CD14-positive monocyte (primary cell): ENCODE measurements at regions not wholly inside any gene's neighbourhood (a gene's known extent, or its start where the extent isn't known, plus 50 kb on each side); places are given as distances from the start of the nearest gene placed in this dataset.

ENCODE experiments used
- DNase-seq, 3 donors: peaks; one replicate each; pipeline ENCODE4 v3.0.0-alpha.2; 2011 to 2022
- H2AFZ ChIP-seq: 2 replicates; pipeline ENCODE4 v1.6.0; 2012; ENCODE audit warnings: mild to moderate bottlenecking, low read depth, low read length, inconsistent platforms; ENCODE audit not compliant: insufficient read depth, poor library complexity, severe bottlenecking
- H3K27ac ChIP-seq, 2 donors: 1 replicate in 1 of 2; 2 replicates in 1 of 2; pipeline ENCODE4 v1.5.1; 2012 to 2013; ENCODE audit warnings: low read length in 2 of 2, control low read depth in 1 of 2, inconsistent platforms in 1 of 2, low read depth in 1 of 2, mild to moderate bottlenecking in 1 of 2
- H3K27me3 ChIP-seq, 2 donors: one replicate each; pipeline versions ENCODE4 v1.6.0 to v1.6.1; 2011 to 2013; ENCODE audit warnings: low read length in 2 of 2; ENCODE audit not compliant: control insufficient read depth in 2 of 2, insufficient read depth in 2 of 2
- H3K36me3 ChIP-seq, 2 donors: replicated peaks in 1 of 2; 1 replicate in 1 of 2; 2 replicates in 1 of 2; pipeline versions ENCODE4 v1.5.1 to v1.6.1; 2012 to 2013; ENCODE audit warnings: low read length in 2 of 2, control low read depth in 1 of 2, inconsistent platforms in 1 of 2, mild to moderate bottlenecking in 1 of 2; ENCODE audit not compliant: insufficient read depth in 2 of 2, control insufficient read depth in 1 of 2
- H3K4me1 ChIP-seq, 2 donors: 1 replicate in 1 of 2; 2 replicates in 1 of 2; pipeline versions ENCODE4 v1.5.1 to v1.6.1; 2012 to 2013; ENCODE audit warnings: low read length in 2 of 2, control low read depth in 1 of 2, inconsistent platforms in 1 of 2, mild to moderate bottlenecking in 1 of 2, moderate library complexity in 1 of 2; ENCODE audit not compliant: insufficient read depth in 2 of 2, control insufficient read depth in 1 of 2
- H3K4me2 ChIP-seq: replicated peaks from 2 replicates; pipeline ENCODE3; 2012; ENCODE audit warnings: low read length, moderate library complexity, mild to moderate bottlenecking; ENCODE audit not compliant: poor library complexity, severe bottlenecking; ENCODE audit errors: extremely low read depth
- H3K4me3 ChIP-seq, 3 experiments: fragments of 200-600 bp in 1 of 3; sonication (generic) in 1 of 3; replicated peaks in 1 of 3; 1 replicate in 2 of 3; 2 replicates in 1 of 3; pipeline ENCODE4 v1.5.1; 2011 to 2013; ENCODE audit warnings: low read length in 3 of 3, mild to moderate bottlenecking in 3 of 3, control low read depth in 2 of 3, low read depth in 2 of 3, inconsistent platforms in 1 of 3, moderate library complexity in 1 of 3
- H3K79me2 ChIP-seq: 2 replicates; pipeline ENCODE4 v1.6.0; 2012; ENCODE audit warnings: mild to moderate bottlenecking, control low read depth, inconsistent platforms, low read length, moderate library complexity; ENCODE audit not compliant: insufficient read depth
- H3K9ac ChIP-seq: 2 replicates; pipeline ENCODE4 v1.6.0; 2017; ENCODE audit warnings: low read length, mild to moderate bottlenecking; ENCODE audit not compliant: insufficient read depth, poor library complexity, severe bottlenecking
- H3K9me3 ChIP-seq, 2 donors: replicated peaks in 1 of 2; 1 replicate in 1 of 2; 2 replicates in 1 of 2; pipeline versions ENCODE4 v1.5.1 to v1.6.1; 2012 to 2013; ENCODE audit warnings: low read length in 2 of 2, control low read depth in 1 of 2; ENCODE audit not compliant: control insufficient read depth in 1 of 2, insufficient read depth in 1 of 2
- H4K20me1 ChIP-seq: 2 replicates; pipeline ENCODE4 v1.6.0; 2012; ENCODE audit warnings: mild to moderate bottlenecking, low read length, control low read depth, moderate library complexity; ENCODE audit not compliant: insufficient read depth
- H3K27ac Mint-ChIP-seq, 7 donors: one replicate each; pipeline ENCODE4 v1.8.0; 2020; ENCODE audit warnings: mild to moderate bottlenecking in 7 of 7, mixed read lengths in 7 of 7, moderate library complexity in 6 of 7, inconsistent platforms in 2 of 7
- H3K27me3 Mint-ChIP-seq, 3 donors: one replicate each; pipeline ENCODE4 v1.8.0; 2021 to 2022; ENCODE audit warnings: low read depth in 3 of 3, mild to moderate bottlenecking in 3 of 3, mixed read lengths in 3 of 3, moderate library complexity in 3 of 3, inconsistent platforms in 1 of 3
- H3K36me3 Mint-ChIP-seq, 2 donors: one replicate each; pipeline ENCODE4 v1.8.0; 2020; ENCODE audit warnings: mixed read lengths in 2 of 2, inconsistent platforms in 1 of 2, mild to moderate bottlenecking in 1 of 2
- H3K4me1 Mint-ChIP-seq: one replicate; pipeline ENCODE4 v1.8.0; 2020; ENCODE audit warnings: mild to moderate bottlenecking, mixed read lengths
- H3K4me3 Mint-ChIP-seq, 2 donors: one replicate each; pipeline ENCODE4 v1.8.0; 2020; ENCODE audit warnings: mild to moderate bottlenecking in 2 of 2, mixed read lengths in 2 of 2, moderate library complexity in 1 of 2
- H3K9me3 Mint-ChIP-seq, 7 donors: one replicate each; pipeline ENCODE4 v1.8.0; 2020 to 2022; ENCODE audit warnings: mixed read lengths in 7 of 7, mild to moderate bottlenecking in 6 of 7, moderate library complexity in 6 of 7, inconsistent platforms in 2 of 7
- CTCF ChIP-seq: fragments of 200-600 bp; IDR thresholded peaks from one replicate; pipeline ENCODE4 v1.8.0; 2022; ENCODE audit warnings: antibody characterized with exemption, mild to moderate bottlenecking
- WGBS: methylation state at CpG from one replicate; pipeline ENCODE4 v1.1.5; 2013; ENCODE audit warnings: missing lambda C conversion rate; ENCODE audit not compliant: insufficient coverage; 5-methylcytosine and 5-hydroxymethylcytosine counted together
- intact Hi-C, 2 donors: fragments of 100-400 bp; cut with micrococcal nuclease; formaldehyde crosslinking; loops; one replicate each; pipeline versions ENCODE4 v1.15.0 to v1.15.1; 2023

GRCh38 chr10:8439040-8439439 lies 384.6 kb downstream of the GATA3 start:
- Histone ChIP-seq H4K20me1 (no peaks in the 10 kb centered on the region), H3K4me1 (no peaks in the 10 kb centered on the region), H3K79me2 (no peaks in the 10 kb centered on the region), H3K36me3 (no peaks in the 10 kb centered on the region), H2AFZ (no peak overlapping the region), H3K4me3 (no peak overlapping the region), H3K9ac (no peak overlapping the region), H3K27ac (no peak overlapping the region), H3K27me3 (no peaks in the 10 kb centered on the region), H3K9me3 (no peaks in the 10 kb centered on the region), H3K4me2 (no peak overlapping the region)
- Mint-ChIP-seq H3K36me3 (no peaks in the 10 kb centered on the region), H3K27me3 (peaks cover 2 to 7% (median 6%) of the 10 kb centered on the region in 3 donors), H3K4me3 (no peak overlapping the region), H3K4me1 (no peaks in the 10 kb centered on the region), H3K9me3 (peaks cover 0 to 3% (median 0%) of the 10 kb centered on the region in 7 donors), H3K27ac (no peak overlapping the region)
- DNase-seq = no peak
- intact Hi-C loops = no loop called here
- WGBS = 83% methylated on average over 1 of the region's 1 CpG
- TF ChIP-seq CTCF = no peak

GRCh38 chr10:8444630-8445029 lies 390.1 kb downstream of the GATA3 start:
- Histone ChIP-seq H3K27me3 (peaks cover 0 to 4% of the 10 kb centered on the region in 2 donors), H3K9me3 (no peaks in the 10 kb centered on the region), H2AFZ (no peak overlapping the region), H3K36me3 (no peaks in the 10 kb centered on the region), H3K79me2 (no peaks in the 10 kb centered on the region), H3K9ac (no peak overlapping the region), H3K4me1 (no peaks in the 10 kb centered on the region), H3K4me2 (no peak overlapping the region), H3K4me3 (no peak overlapping the region), H3K27ac (no peak overlapping the region), H4K20me1 (no peaks in the 10 kb centered on the region)
- Mint-ChIP-seq H3K4me1 (no peaks in the 10 kb centered on the region), H3K27me3 (peaks cover 2 to 6% (median 5%) of the 10 kb centered on the region in 3 donors), H3K36me3 (no peaks in the 10 kb centered on the region), H3K4me3 (no peak overlapping the region), H3K9me3 (peaks cover 0 to 3% (median 0%) of the 10 kb centered on the region in 7 donors), H3K27ac (no peak overlapping the region)
- 80% methylated on average over 1 of the region's 7 CpGs for WGBS
- no peak for DNase-seq
- intact Hi-C loops = no loop called here
- no peak for TF ChIP-seq CTCF
